ENCODE measurements at regions not wholly inside any gene's neighbourhood (a gene's known extent, or its start where the extent isn't known, plus 50 kb on each side); places are given as distances from the start of the nearest gene placed in this dataset.

DNA sequence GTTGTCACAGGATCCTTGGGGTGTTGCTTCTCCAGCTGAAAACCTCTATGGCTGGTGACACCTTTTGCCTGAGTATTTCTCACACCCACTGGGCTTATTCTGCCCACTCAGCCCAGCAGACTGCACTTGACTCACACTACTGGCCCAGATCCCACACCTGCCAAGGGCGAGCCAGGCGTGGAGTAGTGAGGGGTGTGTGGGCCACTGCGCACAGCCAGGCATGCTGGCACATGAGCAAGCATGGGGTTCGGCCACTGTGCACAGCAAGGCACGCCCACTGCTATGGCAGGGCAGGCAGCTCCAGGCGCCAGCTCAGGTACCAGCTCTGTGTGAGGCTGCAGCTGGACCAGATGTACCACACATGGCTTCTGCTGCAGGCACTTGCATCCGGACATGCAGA is 116.5 kb upstream of the MTNR1B start:
- TF ChIP-seq EZH2 (IDR thresholded peaks at IDR 0.05; ENCODE audit: insufficient read depth, poor library complexity, severe bottlenecking) (no peak), EZH2phosphoT487 (IDR thresholded peaks at IDR 0.05; ENCODE audit: insufficient read depth, low read depth) (no peak)

Data from GM23248 (cell line).